ENCODE measurements at regions not wholly inside any gene's neighbourhood (a gene's known extent, or its start where the extent isn't known, plus 50 kb on each side); places are given as distances from the start of the nearest gene placed in this dataset.

DNA sequence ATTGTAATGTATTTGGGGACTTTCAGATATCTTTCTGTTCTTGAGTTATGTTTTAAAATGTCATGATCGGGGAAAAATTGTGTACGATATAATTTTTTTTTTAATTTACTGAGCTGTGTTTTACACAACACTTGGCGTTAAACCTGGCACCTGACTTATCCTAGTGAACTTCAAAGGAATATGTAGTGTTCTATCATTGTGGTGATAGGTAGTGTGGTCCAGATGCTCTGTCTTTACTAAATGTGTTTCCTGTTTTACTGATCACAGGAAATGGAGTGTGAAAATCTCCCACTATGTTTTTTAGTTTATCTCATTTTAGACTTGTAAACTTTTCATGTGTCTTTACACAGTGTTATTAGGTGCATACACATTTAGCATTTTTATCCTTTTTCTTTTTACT, 98.0 kb downstream of the SLC5A7 start:
- H3K36me3 ChIP-seq, result no peaks in the 10 kb centered on the region
- no peaks in the 10 kb centered on the region for H3K9me3 ChIP-seq
- intact Hi-C loops (cut with DNase I), result no loop called here
- H3K4me3 ChIP-seq, result no peak overlapping the region
- no peaks in the 10 kb centered on the region for H3K4me1 ChIP-seq
- DNase-seq (ENCODE audit: extremely low spot score in 2 of 2), result no peak
- no peak overlapping the region for H3K27ac ChIP-seq
- no peaks in the 10 kb centered on the region for H3K27me3 ChIP-seq
- TF ChIP-seq POLR2A (IDR thresholded peaks at IDR 0.05), result no peak
- TF ChIP-seq, protein P1, sequence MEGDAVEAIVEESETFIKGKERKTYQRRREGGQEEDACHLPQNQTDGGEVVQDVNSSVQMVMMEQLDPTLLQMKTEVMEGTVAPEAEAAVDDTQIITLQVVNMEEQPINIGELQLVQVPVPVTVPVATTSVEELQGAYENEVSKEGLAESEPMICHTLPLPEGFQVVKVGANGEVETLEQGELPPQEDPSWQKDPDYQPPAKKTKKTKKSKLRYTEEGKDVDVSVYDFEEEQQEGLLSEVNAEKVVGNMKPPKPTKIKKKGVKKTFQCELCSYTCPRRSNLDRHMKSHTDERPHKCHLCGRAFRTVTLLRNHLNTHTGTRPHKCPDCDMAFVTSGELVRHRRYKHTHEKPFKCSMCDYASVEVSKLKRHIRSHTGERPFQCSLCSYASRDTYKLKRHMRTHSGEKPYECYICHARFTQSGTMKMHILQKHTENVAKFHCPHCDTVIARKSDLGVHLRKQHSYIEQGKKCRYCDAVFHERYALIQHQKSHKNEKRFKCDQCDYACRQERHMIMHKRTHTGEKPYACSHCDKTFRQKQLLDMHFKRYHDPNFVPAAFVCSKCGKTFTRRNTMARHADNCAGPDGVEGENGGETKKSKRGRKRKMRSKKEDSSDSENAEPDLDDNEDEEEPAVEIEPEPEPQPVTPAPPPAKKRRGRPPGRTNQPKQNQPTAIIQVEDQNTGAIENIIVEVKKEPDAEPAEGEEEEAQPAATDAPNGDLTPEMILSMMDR (IDR thresholded peaks at IDR 0.05), result no peak
- TF ChIP-seq POLR2AphosphoS5 (IDR thresholded peaks at IDR 0.05; ENCODE audit: insufficient read depth in 1 of 2, low read depth in 1 of 2), result no peak

DNA sequence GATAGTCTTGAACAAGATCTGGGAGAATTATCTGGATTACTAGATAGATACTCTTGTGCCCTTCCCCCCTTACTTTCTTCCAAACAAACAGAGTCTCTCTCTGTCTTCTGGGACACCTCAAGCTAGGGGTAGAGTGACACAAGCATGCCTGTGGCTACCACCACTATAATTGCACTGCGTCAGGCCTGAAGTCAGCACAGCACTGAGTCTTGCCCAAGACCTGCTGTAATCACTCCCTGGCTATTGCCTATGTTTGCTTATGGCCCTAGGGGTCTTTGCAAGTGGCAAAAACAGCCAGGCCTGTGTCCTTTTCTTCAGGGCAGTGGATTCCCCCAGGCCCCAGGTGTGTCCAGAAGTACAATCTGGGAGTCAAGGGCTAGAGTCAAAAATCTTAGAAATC, 106.6 kb downstream of the SLC5A7 start:
- TF ChIP-seq, protein P1 (IDR thresholded peaks at IDR 0.05), result no peak
- no peak for TF ChIP-seq POLR2A (IDR thresholded peaks at IDR 0.05)
- TF ChIP-seq POLR2AphosphoS5 (IDR thresholded peaks at IDR 0.05; ENCODE audit: insufficient read depth in 1 of 2, low read depth in 1 of 2), result no peak
- no peak for DNase-seq (ENCODE audit: extremely low spot score in 2 of 2)
- Histone ChIP-seq H3K4me1 (no peaks in the 10 kb centered on the region), H3K4me3 (no peak overlapping the region), H3K36me3 (no peaks in the 10 kb centered on the region), H3K27me3 (no peaks in the 10 kb centered on the region), H3K9me3 (no peaks in the 10 kb centered on the region), H3K27ac (no peak overlapping the region)
- intact Hi-C loops (cut with DNase I), result no loop called here

DNA sequence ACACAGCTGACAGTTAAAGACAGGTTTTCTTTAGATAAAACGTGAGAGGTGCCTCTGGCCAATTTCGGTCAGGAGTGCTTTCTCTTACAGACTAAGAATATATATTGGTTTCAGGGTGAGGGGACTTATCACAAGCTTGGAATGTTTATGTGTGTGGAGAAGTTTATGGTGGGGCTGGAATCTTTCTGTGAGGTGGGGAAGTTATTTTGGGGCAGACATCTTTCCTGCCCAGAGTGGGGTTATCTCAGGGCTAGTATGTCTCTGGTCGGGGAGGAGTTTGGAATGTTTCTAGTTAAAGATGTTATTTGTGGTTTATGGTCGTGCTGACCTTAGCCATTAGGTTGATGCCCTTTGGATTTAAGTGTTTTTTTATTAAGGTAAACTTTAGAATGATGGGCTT, 115.2 kb downstream of the SLC5A7 start:
- H3K36me3 ChIP-seq, result no peaks in the 10 kb centered on the region
- TF ChIP-seq POLR2A (IDR thresholded peaks at IDR 0.05), result no peak
- TF ChIP-seq, protein P1 (IDR thresholded peaks at IDR 0.05), result no peak
- no peak for TF ChIP-seq POLR2AphosphoS5 (IDR thresholded peaks at IDR 0.05; ENCODE audit: insufficient read depth in 1 of 2, low read depth in 1 of 2)
- H3K4me1 ChIP-seq, result no peaks in the 10 kb centered on the region
- H3K9me3 ChIP-seq, result no peaks in the 10 kb centered on the region
- no peak overlapping the region for H3K27ac ChIP-seq
- no peaks in the 10 kb centered on the region for H3K27me3 ChIP-seq
- H3K4me3 ChIP-seq, result no peak overlapping the region
- no peak for DNase-seq (ENCODE audit: extremely low spot score in 2 of 2)
- intact Hi-C loops (cut with DNase I), result loop anchor here (10.0 kb wide), 1 partner anchor 497 kb away; no protein-coding TSS in a partner anchor

DNA sequence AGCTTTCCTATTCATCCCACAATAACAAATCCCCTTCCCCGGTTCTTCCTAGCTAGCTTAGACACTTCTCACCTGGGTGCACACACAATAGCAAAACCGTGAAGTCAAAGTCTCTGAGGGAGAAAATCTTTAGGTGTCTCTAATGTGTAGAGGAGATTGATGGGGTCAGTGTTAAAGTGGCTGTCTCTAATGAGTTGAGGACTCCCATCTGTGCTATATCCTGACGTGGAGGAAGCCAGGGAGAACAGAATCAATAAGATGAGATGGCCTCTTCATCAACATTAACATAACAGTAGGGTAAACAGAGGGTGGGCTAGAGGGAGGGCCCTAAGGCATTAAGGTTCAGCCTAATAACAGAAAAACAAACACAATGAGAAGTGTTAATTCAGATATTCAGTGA, 120.4 kb downstream of the SLC5A7 start:
- intact Hi-C loops (cut with DNase I), result loop anchor here (10.0 kb wide), 1 partner anchor 502 kb away; no protein-coding TSS in a partner anchor
- no peaks in the 10 kb centered on the region for H3K9me3 ChIP-seq
- H3K4me1 ChIP-seq, result no peaks in the 10 kb centered on the region
- TF ChIP-seq POLR2AphosphoS5 (IDR thresholded peaks at IDR 0.05; ENCODE audit: insufficient read depth in 1 of 2, low read depth in 1 of 2), result no peak
- TF ChIP-seq, protein P1 (IDR thresholded peaks at IDR 0.05), result no peak
- no peak for TF ChIP-seq POLR2A (IDR thresholded peaks at IDR 0.05)
- no peak overlapping the region for H3K4me3 ChIP-seq
- no peaks in the 10 kb centered on the region for H3K36me3 ChIP-seq
- H3K27ac ChIP-seq, result no peak overlapping the region
- no peak for DNase-seq (ENCODE audit: extremely low spot score in 2 of 2)
- no peaks in the 10 kb centered on the region for H3K27me3 ChIP-seq

DNA sequence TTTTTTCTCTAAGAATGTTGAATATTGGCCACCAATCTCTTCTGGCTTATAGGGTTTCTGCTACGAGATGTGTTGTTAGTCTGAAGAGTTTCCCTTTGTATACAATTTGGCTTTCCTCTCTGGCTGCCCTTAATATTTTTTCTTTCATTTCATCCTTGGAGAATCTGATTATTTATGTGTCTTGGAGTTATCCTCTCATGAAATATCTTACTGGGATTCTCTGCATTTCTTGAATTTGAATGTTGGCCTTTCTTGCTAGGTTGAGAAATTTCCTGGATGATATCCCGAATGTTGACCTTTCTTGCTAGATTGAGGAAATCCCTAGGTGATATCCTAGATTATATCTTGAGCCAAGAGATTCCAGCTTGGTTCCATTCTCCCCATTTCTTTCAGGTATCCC, 125.6 kb downstream of the SLC5A7 start:
- intact Hi-C loops (cut with DNase I), result no loop called here
- no peak for DNase-seq (ENCODE audit: extremely low spot score in 2 of 2)
- no peaks in the 10 kb centered on the region for H3K27me3 ChIP-seq

More for the DNA sequence above, 125.6 kb downstream of the SLC5A7 start:
- H3K36me3 ChIP-seq, result no peaks in the 10 kb centered on the region
- TF ChIP-seq POLR2A (IDR thresholded peaks at IDR 0.05) (no peak), POLR2AphosphoS5 (IDR thresholded peaks at IDR 0.05; ENCODE audit: insufficient read depth in 1 of 2, low read depth in 1 of 2) (no peak)
- TF ChIP-seq, protein P1 (IDR thresholded peaks at IDR 0.05), result no peak
- H3K9me3 ChIP-seq, result no peaks in the 10 kb centered on the region
- no peak overlapping the region for H3K27ac ChIP-seq
- H3K4me1 ChIP-seq, result no peaks in the 10 kb centered on the region
- no peak overlapping the region for H3K4me3 ChIP-seq

All from vagina (tissue), 2 donors.